HEK293 (cell line): ENCODE measurements at regions not wholly inside any gene's neighbourhood (a gene's known extent, or its start where the extent isn't known, plus 50 kb on each side); places are given as distances from the start of the nearest gene placed in this dataset.
"Not testable (repeated sequence)": the region's sequence is repeated elsewhere in the genome, so short reads cannot be mapped to it uniquely, and the experiment has no call there.

Experiments
- CTCF ChIP-seq: fragments of 450-650 bp; formaldehyde crosslinking; IDR thresholded peaks from 2 replicates; pipeline ENCODE4 v1.5.1; 2016; ENCODE audit warnings: missing biosample characterization, missing genetic modification characterization
- HOXD13 ChIP-seq: sonication (generic); formaldehyde crosslinking; IDR thresholded peaks from 2 replicates; pipeline ENCODE4 v1.8.0; 2022; ENCODE audit warnings: missing genetic modification reagents, borderline replicate concordance
- SP2 ChIP-seq: fragments of 450-650 bp; formaldehyde crosslinking; IDR thresholded peaks from 2 replicates; pipeline ENCODE4 v1.5.1; 2016; ENCODE audit warnings: missing biosample characterization, missing genetic modification characterization
- ZBTB49 ChIP-seq: fragments of 450-650 bp; formaldehyde crosslinking; IDR thresholded peaks from 2 replicates; pipeline ENCODE4 v1.5.1; 2016; ENCODE audit warnings: missing biosample characterization, missing genetic modification characterization, low read depth
- ZFHX2 ChIP-seq: fragments of 450-650 bp; formaldehyde crosslinking; conservative IDR thresholded peaks from 2 replicates; pipeline ENCODE4 v1.5.1; 2016; ENCODE audit warnings: missing biosample characterization, missing genetic modification characterization
- ZNF146 ChIP-seq: fragments of 450-650 bp; formaldehyde crosslinking; IDR thresholded peaks from 2 replicates; pipeline ENCODE4 v1.5.1; 2016; ENCODE audit warnings: missing biosample characterization, missing genetic modification characterization
- ZNF660 ChIP-seq: fragments of 450-650 bp; IDR thresholded peaks from 2 replicates; pipeline ENCODE4 v1.5.1; 2018; ENCODE audit warnings: missing biosample characterization, mild to moderate bottlenecking, missing genetic modification characterization

- TF ChIP-seq ZNF660 (tag by site-specific recombination); CTCF (tag by site-specific recombination); SP2 (tag by site-specific recombination); ZBTB49; ZNF146; HOXD13 (CRISPR knock-in tag); ZFHX2: not testable (repeated sequence)
Measured at GRCh38 chr5:145442661-145443060, 392.5 kb downstream of the PRELID2 start.
